ENCODE measurements at regions not wholly inside any gene's neighbourhood (a gene's known extent, or its start where the extent isn't known, plus 50 kb on each side); places are given as distances from the start of the nearest gene placed in this dataset.

DNA sequence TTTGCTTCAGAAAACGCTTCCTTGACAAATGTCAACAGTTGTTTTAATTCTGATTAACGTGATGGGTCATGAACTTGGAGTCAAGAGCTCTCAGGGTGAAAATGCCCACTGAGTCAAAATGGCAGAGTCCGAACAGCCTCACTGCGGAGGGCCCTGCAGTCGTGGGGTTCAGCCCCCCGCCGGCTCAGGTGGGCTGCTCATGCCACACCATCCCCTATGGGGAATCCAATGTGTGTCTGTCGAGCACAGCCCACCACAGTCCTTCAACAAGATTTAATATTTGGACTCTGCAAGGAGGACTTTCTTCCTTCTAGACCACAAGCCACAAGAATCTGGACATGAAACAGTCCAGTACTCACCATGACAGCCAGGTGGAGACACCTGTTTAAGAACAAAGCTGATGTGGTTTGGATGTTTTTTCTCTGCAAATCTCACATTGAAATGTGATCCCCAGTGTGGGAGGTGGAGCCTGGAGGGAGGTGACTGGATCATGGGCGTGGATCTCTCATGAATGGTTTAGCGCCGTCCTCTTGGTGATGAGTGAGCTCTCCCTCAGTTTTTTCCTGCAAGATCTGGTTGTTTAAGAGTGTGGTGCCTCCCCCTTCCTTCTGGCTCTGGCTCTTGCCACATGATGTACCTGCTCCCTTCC, 201.0 kb downstream of the NDUFA10 start:
- CTCF ChIA-PET, result no interaction called here
- TF ChIP-seq, protein P1, sequence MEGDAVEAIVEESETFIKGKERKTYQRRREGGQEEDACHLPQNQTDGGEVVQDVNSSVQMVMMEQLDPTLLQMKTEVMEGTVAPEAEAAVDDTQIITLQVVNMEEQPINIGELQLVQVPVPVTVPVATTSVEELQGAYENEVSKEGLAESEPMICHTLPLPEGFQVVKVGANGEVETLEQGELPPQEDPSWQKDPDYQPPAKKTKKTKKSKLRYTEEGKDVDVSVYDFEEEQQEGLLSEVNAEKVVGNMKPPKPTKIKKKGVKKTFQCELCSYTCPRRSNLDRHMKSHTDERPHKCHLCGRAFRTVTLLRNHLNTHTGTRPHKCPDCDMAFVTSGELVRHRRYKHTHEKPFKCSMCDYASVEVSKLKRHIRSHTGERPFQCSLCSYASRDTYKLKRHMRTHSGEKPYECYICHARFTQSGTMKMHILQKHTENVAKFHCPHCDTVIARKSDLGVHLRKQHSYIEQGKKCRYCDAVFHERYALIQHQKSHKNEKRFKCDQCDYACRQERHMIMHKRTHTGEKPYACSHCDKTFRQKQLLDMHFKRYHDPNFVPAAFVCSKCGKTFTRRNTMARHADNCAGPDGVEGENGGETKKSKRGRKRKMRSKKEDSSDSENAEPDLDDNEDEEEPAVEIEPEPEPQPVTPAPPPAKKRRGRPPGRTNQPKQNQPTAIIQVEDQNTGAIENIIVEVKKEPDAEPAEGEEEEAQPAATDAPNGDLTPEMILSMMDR (IDR thresholded peaks at IDR 0.05; ENCODE audit: insufficient read depth, low read length, missing control alignments), result no peak
- DNase-seq (ENCODE audit: low read depth, low spot score), result no peak
- POLR2A ChIA-PET, result no interaction called here
- H3K4me3 ChIP-seq (ENCODE audit: low read depth, low read length), result no peak overlapping the region

DNA sequence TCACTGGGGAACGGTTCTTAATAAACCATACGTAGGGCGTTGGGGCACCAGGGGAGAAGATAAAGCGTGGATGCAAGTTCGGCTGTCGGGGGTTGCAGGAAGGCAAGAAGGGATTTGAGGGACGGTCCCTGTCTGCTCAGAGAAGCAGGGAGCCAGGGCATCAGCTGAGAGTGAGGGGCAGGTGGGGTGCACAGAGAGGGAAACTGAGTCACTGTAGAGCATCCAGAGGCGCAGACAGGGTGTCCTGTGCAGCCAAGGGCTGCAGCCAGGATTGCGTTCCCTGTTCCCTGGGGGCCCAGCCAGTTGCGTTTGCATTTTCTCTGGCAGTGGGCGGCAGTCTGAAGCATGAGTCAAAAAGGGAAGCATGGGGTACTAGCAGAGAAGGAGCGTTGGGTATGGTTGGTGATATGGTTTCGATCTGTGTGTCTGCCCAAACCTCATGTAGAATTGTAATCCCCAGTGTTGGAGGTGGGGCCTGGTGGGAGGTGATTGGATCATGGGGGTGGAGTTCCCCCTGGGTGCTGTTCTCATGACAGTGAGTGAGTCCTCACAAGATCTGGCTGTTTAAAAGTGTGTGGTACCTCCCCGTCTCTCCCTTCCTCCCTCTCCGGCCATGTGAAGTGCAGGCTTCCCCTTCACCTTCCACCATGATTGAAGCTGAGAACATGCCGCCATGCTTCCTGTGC, 202.9 kb downstream of the NDUFA10 start:
- POLR2A ChIA-PET, result no interaction called here
- no peak overlapping the region for H3K4me3 ChIP-seq (ENCODE audit: low read depth, low read length)
- TF ChIP-seq, protein P1 (IDR thresholded peaks at IDR 0.05; ENCODE audit: insufficient read depth, low read length, missing control alignments), result no peak
- no peak for DNase-seq (ENCODE audit: low read depth, low spot score)
- CTCF ChIA-PET, result no interaction called here

DNA sequence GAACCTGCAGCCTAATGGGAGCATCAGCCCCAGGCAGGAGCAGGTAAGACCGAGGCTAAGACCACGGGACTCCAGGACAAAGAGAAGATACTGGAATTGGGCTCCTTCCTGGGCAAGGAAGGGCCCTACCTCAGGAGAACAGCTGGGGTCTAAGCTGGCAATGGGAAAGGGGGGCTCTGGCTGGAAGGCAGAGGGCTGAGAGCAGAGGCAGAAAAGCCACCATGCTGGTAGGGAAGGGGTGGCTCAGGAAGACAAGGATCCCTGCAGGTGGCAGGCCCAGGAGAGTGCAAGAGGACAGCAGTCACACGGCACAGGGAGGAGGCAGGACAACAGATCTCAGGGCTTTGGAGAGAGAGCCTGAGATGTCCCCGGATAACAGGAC, 203.5 kb downstream of the NDUFA10 start:
- ChIA-PET POLR2A (no interaction called here), CTCF (no interaction called here)
- no peak overlapping the region for H3K4me3 ChIP-seq (ENCODE audit: low read depth, low read length)
- TF ChIP-seq, protein P1 (IDR thresholded peaks at IDR 0.05; ENCODE audit: insufficient read depth, low read length, missing control alignments), result no peak
- no peak for DNase-seq (ENCODE audit: low read depth, low spot score)

DNA sequence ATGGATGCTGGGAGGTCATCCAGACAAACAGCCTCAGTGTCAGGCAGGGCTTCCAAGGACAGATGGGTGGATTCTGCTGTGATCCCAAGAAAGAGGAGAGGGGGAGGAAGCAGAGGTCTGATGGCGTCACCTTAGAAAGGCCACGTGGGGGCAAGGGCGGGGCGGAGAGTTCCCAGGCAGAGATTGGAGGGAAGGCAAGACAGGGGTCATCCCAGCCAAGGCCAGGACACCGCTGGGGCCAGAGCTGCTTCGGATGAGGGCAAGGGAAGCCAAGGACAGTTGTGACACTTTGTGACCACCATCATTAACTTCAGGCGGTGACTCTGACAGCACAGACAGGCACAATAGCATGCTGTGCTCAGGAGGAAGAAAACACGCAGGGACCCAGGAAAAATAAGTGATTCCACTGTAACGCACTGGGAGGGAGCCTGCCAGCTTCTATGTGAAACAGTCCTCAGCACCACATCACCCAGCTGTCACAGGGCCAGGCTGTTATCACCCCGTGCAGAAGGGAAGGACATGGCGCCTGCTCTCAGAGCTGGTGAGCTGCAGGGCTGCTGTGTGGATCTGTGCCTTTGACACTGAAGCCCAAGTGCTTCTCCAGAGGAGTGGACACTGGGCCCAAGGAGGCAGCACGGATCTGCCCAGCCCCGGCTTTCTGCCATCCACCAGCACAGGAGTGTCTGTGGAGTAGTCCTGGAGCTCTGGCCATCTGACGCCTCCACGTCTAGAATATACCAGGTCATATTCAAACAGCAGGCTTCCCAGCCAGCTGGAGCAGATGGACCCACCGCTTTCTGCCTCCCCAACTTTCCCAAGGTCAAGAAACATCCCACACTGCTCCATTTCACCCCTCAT, 204.1 kb downstream of the NDUFA10 start:
- CTCF ChIA-PET, result no interaction called here
- DNase-seq (ENCODE audit: low read depth, low spot score), result no peak
- H3K4me3 ChIP-seq (ENCODE audit: low read depth, low read length), result no peak overlapping the region
- TF ChIP-seq, protein P1 (IDR thresholded peaks at IDR 0.05; ENCODE audit: insufficient read depth, low read length, missing control alignments), result no peak
- POLR2A ChIA-PET, result no interaction called here

DNA sequence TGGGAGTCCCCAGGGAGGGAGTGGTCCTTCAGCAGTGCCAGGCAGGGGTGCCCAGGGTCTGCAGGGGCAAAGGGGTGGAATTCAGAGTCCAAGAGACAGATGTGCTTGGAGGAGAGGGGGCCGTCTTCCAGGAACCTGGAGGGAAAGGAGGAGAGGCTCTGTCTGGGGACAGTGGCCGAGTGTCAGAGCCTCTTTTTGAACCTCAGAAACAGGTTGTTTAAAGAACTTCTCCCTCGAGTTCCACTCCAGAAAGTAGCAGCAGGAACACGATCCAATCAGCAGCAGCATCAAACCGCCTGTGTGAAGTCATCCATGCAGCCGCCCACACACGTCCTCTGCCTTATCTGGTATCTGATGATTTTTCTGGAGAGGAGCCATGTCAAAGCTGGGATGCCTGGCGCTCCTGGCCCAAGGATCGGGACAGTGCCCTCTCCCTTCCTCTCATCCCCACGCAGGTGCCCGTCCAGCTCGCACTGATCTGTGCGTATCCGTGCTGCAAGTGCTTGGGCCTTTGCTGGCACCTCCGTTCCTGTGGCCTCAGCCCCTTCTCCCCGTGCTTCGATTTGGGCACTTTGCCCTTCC, 205.1 kb downstream of the NDUFA10 start:
- ChIA-PET POLR2A (no interaction called here), CTCF (no interaction called here)
- no peak overlapping the region for H3K4me3 ChIP-seq (ENCODE audit: low read depth, low read length)
- TF ChIP-seq, protein P1 (IDR thresholded peaks at IDR 0.05; ENCODE audit: insufficient read depth, low read length, missing control alignments), result no peak
- DNase-seq (ENCODE audit: low read depth, low spot score), result no peak
